Right kidney (tissue), 1 donor: ENCODE measurements at regions not wholly inside any gene's neighbourhood (a gene's known extent, or its start where the extent isn't known, plus 50 kb on each side); places are given as distances from the start of the nearest gene placed in this dataset.
"Not testable (repeated sequence)": the region's sequence is repeated elsewhere in the genome, so short reads cannot be mapped to it uniquely, and the experiment has no call there.

Experiments
- DNase-seq: peaks from one replicate; pipeline ENCODE4 v3.0.0-alpha.2; 2016

GRCh38 chr22:26927821-26928220 lies 270.4 kb downstream of the MIAT start:
- no peak for DNase-seq

GRCh38 chr22:26931471-26931870 lies 274.1 kb downstream of the MIAT start:
- DNase-seq: no peak

GRCh38 chr22:26933105-26933590 lies 275.8 kb downstream of the MIAT start:
- no peak for DNase-seq

DNA sequence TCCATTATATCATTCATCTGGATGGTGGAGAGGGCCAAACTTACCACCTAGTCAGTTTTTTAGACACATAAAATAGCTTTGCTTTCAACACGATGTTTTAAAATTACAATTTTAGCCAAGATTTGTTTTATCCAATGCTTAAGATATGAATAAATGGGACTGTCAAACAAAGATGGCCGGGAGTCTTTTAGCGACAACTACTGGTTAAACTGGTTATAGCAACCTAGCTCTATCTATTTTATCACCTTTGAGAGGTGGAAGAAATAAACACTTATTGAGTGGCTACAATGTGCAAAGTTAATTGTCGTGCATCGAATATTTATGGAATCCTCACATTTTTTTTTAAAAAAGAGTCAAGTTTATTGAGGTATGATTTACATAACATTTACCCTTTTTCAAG lies 279.8 kb downstream of the MIAT start:
- DNase-seq: no peak

DNA sequence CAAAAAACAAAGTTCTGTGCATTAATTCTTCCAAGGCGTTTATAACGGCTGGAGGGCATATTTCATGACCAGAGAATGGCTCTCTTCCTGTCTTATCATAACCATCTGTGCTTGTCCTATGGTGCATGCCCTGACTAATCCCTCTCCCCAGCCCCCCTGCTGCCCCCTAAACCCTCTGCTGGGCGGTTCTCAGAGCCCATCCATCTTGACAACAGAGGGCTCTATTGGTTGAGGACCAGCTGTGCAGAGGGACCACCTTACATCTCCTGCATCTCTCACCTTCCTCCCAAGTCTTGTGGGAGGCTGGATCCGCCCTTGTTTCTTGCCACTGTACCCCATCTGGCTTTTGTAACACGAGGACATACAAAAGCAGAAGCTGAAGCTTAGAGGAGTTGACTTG lies 282.1 kb downstream of the MIAT start:
- DNase-seq: no peak

- no peak for DNase-seq
Observed at GRCh38 chr22:26941896-26942636, 284.7 kb downstream of the MIAT start.

DNA sequence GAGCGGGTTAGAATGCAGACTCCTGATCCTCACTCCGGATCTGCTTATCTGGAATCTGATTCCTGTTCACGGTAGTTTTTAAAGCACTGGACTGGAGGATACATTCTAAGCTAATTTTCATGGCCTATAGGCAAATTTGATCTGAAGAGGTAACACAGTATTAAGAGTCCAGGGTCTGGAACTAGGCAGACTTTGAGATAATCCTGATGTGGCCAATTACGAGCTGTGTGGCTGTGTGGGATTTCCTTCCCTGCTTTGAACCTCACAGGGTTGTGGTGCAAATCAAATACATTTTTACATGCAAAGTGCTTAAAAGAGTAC lies 285.2 kb downstream of the MIAT start:
- no peak for DNase-seq

DNA sequence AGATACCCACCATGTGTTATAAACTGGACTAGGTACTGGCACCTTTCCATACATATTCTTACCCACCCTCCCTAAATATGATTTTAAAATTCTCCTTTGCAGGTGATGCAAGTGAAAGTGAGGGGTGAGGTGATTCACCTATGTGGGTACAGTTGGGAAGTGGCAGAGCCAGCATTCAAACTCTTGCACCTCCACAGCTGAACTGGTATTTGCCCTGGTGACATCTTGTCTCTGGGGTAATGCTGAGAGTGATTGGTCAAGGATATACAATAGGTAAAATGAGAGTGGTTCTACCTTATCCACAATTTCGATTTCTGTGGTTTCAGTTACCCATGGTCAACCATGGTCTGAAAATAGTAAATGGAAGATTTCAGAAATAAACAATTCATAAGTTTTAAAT lies 288.2 kb downstream of the MIAT start:
- DNase-seq: no peak

DNA sequence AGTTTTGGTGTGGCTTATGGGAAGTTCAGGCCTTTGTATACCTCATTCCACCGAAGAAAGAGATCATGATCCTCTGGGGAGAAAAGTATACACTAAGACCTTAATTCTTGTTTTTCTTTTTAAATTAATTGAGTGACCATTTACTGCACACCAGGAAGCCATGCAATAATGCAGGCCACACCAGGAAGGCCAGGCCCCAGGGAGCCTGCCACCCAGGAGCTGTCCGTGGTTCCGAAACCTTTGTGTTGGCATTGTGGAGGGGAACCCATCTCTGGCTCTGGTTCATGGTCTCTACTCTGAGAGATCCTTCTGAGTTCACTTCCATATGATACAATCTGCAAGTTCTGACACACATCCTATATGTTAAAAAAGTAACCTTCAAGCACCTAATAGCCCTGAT lies 291.8 kb downstream of the MIAT start:
- no peak for DNase-seq

DNA sequence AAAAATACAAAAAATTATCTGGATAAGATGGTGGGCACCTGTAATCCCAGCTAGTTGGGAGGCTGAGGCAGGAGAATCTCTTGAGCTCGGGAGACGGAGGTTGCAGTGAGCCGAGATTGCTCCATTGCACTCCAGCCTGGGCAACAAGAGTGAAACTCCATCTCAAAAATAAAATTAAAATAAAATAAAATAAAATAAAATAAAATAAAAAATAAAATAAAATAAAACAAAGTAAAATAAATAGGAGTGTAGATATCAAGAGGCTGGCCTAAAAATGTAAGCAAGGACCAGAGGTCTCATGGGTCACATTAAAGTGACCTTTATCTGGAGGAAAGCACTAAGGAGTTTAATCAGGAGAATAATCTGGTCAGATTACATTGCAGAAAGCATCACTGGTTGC lies 293.8 kb downstream of the MIAT start:
- DNase-seq: not testable (repeated sequence)

GRCh38 chr22:26952004-26952403 lies 294.6 kb downstream of the MIAT start:
- no peak for DNase-seq

GRCh38 chr22:26952451-26953011 lies 295.1 kb downstream of the MIAT start:
- DNase-seq: no peak

GRCh38 chr22:26953012-26953883 lies 295.9 kb downstream of the MIAT start:
- DNase-seq: no peak

DNA sequence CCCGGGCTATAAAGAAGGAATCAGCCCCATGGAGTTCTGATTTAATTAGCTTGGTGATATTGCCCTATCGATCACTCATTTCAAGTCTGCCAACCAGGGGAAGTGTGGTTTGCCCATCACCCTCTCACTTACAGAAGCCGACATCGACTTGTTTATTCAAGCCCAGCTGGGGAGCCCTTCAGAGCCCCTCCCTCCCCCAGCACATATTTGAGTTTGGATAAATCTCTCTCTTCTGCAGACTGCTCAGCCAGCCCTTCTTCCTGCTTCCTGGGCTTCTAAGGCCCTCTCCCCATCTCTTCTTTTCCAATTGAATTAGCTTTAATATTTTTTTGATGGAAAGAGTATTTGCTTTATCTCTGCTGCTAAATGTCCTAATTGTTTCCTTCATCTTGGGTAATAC lies 299.0 kb downstream of the MIAT start:
- DNase-seq: no peak

GRCh38 chr22:26957176-26957575 lies 299.8 kb downstream of the MIAT start:
- DNase-seq: no peak

DNA sequence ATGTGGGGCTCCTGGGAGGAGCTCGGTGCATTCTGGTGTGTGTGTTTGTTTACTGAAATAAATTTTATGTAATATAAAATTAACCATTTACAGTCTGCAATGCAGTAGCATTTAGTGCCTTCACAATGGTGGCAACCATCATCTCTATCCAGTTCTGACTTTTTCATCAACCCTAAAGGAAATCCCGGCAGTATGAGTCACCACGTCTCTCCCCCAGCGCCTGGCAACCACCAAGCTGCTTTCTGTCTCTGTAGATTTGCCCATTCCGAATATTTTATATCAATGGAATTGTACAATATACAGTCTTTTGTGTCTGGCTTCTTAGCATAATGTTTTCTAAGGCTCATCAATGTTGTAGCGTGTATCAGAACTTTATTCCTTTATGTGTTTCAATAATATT lies 300.5 kb downstream of the MIAT start:
- DNase-seq: no peak

- no peak for DNase-seq
Observed at GRCh38 chr22:26958378-26958777, 301.0 kb downstream of the MIAT start.

DNA sequence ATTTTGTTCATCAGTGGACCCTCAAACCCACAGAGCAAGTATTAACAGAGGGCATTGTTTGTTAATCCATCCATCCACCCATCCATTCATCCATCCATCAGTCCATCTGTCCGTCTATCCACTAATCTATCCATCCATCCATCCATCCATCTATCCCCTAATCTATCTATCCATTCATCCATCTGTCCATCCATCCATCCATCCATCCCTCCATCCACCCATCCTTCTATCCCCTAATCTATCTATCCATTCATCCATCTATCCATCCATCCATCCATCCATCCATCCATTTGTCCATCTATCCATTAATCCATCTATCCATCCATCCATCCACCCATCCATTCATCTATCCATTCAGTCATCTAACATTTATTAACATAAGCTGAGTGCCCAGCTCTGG lies 307.3 kb downstream of the MIAT start:
- DNase-seq: no peak

DNA sequence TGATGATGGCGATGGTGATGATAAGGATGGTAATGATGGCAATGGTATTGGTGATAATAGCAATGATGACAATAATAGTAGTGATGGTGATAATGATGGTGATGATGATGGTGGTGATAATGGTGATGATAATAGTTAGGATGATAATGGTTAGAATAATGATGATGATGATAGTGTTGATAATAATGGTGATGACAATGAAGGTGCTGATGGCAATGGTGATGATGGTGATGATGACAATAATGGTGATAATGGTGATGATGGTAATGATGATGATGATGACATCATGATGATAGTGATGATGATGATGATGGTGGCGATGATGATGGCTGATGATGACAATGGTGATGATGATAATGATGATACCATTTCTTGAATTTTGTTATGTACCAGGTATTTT lies 309.9 kb downstream of the MIAT start:
- no peak for DNase-seq

- no peak for DNase-seq
Observed at GRCh38 chr22:26968859-26969523, 311.6 kb downstream of the MIAT start.

DNA sequence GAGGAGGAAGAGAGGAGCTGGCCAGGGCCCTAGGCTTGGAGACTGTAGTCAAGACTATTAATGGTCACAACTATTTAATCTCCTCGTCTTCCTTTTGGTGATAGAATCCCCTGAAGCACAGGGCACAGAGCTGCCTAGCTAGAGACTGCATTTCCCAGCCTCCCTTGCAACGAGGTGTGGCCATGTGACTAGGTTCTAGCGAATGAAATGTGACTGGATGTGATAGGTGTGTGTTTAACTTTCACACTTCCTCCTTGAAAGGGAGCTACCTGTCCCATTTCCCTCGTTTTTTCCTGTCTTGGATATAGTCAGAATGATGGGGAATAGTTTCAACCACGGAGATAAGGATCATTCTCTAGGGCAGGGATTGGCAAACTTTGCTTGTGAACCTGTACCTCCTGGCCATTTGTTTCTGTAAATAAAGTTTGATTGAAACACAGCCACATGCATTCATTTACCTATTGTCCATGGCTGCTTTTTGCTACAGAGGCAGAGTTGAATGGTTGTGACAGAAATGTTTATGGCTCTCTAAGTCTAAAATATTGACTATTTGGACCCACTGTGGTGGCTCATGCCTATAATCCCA lies 313.5 kb downstream of the MIAT start:
- no peak for DNase-seq

- no peak for DNase-seq
Observed at GRCh38 chr22:26972286-26972685, 314.9 kb downstream of the MIAT start.

- not testable (repeated sequence) for DNase-seq
Observed at GRCh38 chr22:26972915-26973314, 315.5 kb downstream of the MIAT start.
